HG03095 (cell line): ENCODE measurements at regions not wholly inside any gene's neighbourhood (a gene's known extent, or its start where the extent isn't known, plus 50 kb on each side); places are given as distances from the start of the nearest gene placed in this dataset.
"Not testable (repeated sequence)": the region's sequence is repeated elsewhere in the genome, so short reads cannot be mapped to it uniquely, and the experiment has no call there.

ENCODE experiments used
- ATAC-seq: cut with Tn5 transposase; IDR thresholded peaks from one replicate; pipeline ENCODE4 v1.9.1; 2021; ENCODE audit warnings: moderate library complexity; ENCODE audit not compliant: unreplicated experiment

DNA sequence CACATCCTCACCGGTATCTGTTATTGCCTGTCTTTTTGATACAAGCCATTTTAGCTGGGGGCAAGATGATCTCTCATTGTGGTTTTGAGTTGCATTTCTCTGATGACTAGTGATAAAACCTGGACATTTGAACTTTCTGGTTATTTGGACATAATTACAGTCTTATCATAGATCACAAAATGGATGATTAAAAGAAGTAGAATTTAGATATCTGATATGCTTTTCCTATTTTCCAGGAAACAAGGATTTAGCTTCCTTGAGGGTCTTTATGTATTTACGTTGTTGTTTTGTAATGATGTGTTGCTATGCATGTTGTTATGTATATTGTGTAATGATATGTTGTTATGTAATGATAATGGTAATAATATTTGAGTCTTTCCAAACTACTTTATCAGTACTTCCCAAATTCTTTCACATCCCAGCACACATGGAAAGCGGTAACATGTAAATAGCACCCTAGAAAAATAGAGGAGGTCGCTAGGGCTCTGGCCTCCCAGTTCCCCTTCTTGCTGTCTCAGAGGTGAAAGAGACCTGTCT lies 53.8 kb downstream of the GJD2 start:
- ATAC-seq = no peak

DNA sequence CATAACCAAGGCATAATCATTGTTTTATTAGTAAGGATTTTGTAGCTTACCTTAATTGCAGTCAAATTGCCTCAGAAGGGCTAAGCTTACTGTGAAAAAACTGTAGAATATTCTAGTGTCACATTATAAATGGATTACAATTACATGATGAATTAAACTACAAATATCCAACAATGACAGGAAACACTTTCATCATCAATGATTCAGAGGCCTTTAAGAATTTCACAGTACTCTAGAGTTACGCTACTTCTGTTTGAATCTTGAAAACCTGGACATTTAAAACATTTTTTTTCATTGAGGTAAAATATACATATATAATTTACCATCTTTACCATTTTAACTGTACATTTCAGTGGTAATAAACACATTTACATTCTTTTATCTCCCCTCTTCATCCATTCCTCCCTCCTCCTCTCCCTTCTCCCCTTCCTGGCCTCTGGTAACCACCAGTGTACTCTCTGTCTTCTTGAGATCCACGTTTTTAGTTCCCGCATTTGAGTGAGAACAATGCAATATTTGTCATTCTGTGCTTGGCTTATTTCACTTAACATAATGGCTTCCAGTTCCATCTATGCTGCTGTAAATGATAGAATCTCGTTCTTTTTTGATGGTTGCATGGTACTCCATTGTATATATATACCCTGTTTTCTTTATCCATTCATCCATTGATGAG lies 54.7 kb downstream of the GJD2 start:
- ATAC-seq = no peak

DNA sequence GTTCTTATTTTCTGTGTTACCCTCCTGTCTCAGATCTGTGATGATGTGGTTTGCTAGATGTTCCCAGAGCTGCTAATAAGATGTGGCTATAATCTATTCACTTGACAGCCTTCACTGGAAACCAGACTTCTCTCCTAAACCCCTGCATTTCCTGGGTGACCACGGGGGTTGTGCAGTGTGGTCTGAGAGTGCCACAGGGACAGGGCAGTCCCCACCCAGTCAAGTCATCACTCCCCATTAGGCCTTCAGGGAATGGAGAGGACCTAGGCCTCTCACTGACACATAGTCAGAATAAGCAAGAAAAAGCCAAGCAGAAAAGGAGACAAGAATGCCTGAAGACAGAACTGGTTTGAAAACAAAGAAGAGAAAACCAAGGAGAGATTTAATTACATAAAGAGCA lies 58.3 kb downstream of the GJD2 start:
- no peak for ATAC-seq

DNA sequence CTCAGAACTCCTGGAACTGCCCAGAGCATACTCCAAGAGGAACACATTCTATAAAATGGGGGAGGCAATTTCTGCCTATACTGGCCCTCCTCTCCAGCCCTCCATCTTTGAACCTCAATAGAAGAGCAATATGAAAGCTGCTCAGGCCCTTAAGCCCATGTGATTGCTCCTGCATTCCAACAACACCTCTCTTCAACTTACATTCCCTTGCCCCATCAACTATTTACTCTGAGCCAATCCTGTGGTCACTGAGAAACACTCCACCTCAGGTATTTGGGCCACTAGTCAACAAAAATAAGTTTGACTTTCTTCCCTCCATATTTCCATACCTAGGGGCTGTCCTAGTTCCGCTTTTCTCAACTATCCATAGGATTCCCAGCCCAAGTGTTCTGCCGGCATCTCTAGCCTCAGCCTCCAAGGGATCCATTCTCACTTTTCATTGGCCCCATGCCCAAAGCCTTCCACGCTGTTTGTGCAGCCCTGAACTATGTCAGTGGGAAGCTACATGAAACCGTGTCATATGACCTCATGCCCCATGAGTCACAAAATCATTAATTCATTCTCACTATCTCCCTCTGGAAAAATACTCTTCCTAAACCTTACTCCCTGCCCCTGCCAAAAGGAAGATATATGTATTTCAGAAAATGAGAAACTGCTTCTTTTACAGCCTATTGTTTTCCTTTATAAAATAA lies 61.6 kb downstream of the GJD2 start:
- no peak for ATAC-seq

DNA sequence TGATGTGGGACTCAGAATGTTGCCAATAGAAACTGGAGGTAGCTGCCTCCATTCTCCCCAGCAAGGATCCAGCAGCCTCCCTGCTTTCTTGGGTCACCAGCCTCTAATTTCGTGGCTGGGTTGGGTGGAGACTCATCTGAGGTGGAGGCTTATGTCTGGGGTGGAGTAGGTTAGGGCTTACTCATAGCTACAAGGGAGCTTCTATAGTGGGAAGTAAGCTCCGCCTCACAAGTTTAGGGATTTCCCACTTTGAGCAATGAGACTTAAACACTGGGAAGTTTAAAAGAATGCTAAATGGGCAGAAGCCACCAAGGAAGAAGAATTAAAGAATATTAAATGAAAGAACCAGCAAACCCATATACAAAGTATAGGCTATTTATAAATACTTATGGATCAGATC lies 63.8 kb downstream of the GJD2 start:
- ATAC-seq = no peak

DNA sequence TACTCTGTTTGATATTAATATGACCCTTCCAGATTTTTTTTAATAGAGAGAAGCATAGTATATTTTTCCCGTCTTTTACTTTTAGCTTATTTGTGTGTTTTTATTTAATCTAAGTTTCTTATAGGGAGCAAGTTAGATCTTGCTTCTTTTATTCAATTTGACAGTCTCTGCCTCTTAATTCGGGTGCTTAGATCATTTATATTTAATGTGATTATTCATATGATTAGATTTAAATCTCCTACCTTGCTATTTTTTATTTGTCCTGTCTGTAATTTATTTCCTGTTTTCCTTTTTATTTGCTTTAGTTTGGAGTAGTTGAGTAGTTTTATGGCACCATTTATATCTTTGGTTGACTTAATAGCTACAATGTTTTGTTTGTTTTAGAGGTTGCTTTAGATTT lies 66.1 kb downstream of the GJD2 start:
- ATAC-seq = no peak

DNA sequence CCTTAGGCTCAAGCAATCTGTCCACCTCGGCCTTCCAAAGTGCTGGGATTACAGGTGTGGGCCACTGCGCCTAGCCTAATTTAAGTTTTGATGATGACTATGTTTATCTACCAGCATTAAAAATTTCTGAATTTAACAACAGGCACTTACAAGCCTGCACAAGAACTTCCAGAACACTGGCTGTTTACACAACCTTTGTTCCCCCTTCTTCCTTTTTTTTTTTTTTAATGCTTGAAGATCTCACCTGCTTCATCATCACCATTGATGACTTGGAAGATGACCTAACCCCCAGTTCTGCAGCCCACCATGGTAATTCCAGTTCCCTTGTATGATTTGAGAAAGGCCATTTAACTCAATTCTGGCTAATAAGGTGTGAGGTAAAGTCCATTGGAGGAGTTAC lies 70.4 kb downstream of the GJD2 start:
- ATAC-seq = no peak

DNA sequence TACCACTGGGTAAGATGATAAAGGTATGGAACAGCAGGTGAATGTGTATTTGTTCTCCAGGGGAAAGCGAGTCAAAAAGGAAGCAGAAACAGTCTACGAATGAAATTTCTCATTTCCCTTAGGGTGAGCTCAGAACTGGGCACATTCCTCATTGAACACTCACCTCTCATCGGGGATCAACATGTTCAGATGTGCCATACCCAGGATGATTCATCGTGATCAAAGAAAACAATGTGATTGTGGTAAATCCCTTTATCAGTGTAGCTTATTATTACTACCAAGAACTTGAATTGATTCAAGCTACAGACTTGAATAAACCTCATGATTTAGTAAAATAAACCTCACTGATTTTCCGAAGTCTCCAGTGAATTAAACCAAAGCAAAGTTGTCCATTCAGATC lies 72.1 kb downstream of the GJD2 start:
- ATAC-seq = no peak

DNA sequence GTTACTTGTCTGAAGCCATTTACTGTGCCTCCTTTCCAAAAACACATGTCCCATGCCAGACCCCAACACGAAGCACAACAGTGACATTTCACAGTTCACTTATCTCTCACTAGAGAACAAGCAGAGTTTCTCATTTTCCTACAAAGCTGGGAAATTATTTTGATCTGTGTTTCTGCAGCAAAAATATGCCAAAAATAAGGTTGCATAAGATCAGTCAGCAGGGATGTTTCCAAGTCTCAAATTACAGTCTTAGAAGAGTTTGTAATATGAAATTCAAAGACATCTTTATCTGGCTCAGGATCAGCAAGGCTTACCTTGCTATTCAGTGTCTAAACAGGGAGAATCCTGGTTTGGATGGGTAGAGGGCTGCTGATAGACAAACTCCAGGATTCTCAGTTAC lies 75.5 kb downstream of the GJD2 start:
- no peak for ATAC-seq

DNA sequence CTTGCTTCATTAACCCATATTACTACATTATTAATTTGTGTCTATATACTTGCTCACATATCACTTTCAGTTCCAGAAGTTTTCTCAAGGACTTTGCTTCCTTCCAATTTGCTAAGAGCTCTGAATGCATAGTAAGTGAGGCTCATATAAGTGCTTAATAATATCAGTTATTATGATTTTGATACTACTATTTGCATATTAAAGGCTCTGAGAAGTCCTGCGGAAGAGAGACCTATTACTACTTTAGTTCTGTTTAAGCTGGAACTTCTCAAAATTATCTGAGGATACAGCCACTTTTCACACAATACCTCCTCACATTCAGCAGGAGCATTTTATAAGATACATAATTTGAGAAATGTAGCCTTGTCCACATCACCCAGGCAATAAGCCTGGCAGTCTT lies 81.6 kb downstream of the GJD2 start:
- no peak for ATAC-seq

DNA sequence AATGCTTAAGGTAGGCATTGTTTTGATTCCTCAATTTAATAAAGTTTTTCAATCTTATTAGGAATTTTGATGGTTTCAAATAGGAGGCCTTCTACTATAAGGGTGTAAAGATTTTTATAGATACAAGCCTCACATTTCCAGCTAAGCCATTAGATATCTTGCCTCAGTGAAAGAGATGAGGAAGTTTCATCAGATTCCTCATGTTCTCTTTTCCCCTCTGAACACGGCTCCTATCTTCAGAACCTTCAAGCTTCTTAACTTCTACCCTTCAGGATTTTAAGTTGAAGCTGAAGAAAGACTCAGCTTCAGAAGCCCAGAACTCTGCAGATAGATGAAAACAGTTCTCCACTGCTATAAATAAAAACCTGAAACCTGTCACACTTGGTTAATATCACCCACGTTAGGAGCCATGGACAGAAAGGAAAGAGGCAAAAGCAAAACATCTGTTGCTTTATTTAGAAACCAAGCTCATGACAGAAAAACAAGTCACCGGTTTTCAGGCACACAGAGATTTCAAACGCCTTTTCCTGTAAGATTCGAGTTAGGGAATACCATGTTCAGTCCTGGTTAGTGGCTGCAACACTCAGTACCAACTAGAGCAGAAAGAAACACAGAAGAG lies 82.2 kb upstream of the GOLGA8B start:
- ATAC-seq = no peak

DNA sequence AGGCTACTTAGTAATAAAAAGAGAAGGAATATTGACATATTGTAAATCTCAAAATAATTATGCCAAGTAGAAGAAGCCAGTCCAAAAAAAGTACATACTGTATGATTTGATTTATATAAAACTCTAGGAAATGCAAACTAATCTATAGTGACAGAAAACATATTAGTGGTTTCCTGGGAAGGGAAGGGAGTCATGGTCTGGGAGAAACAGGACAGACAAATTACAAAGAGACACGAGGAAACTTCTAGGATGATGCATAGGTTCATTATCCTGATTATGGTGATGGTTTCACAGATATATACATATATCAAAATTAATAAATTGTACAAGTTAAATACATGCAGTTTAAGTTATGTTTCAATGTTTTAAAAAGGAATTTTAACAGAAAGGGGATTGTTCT lies 81.0 kb upstream of the GOLGA8B start:
- ATAC-seq = no peak

DNA sequence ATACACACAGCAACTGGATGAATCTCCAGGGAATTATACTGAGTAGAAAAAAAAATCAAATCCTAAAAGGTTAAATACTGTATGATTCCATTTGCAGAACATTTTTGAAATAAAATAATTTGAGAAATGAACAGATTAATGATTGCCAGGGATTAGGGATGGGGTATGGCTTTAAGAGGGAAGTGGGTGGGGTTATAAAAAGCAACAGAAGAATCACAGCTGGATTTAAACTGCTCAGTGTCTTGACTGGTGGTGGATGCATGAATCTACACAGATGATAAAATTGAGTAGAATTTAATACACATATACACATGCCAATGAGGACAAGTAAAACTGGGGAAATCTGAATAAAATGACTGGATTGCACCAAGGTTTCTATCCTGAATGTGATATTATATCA lies 79.7 kb upstream of the GOLGA8B start:
- ATAC-seq = no peak

DNA sequence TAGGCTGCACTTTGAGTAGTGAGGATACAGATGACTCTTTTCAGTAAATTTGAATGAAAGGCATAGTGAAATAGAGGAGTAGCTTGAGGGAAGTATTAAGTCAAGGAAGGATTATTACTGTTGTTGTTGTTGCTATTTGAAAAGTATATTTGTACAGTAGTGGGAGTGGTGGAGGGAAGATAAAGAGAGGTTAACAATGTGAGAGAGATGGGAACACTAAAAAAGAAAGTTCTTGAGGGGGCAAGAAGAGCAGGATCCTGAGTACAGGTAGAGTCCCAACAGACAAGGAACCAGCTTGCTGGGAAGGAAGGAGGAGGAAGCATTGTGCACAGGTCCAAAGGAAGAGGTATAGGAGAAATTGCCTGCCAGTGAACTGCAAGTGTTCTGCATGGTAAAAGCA lies 75.6 kb upstream of the GOLGA8B start:
- no peak for ATAC-seq

DNA sequence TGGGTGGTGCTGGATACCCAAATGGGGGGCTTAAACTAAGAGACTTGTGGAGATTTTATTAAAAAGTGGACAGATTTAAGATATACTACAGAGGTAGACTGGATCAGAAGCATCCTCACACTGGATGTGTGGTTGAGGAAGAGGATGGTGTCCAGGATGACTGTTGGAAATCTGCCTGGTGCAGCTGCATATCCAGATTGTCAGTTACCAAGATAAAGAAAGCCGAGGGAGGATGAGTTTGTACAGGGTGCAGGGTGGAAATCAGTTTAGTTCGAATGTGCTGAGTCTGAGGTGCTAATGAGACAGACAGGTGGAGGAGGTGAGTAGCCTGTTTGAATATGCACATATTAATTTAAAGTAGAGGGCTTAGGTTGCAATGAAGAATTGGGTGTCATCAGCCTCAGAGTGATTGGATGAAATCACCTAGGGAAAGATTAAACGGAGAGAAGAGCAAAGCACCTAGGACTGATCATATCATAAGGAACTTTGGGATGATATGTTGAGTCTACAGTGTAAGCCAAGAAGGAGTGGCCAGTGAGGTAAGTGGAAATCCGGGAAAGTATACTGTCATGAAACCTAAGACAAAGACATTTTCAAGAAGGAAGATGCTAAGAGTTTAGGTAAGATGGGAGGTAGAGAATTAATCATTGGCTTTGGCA lies 74.1 kb upstream of the GOLGA8B start:
- no peak for ATAC-seq

DNA sequence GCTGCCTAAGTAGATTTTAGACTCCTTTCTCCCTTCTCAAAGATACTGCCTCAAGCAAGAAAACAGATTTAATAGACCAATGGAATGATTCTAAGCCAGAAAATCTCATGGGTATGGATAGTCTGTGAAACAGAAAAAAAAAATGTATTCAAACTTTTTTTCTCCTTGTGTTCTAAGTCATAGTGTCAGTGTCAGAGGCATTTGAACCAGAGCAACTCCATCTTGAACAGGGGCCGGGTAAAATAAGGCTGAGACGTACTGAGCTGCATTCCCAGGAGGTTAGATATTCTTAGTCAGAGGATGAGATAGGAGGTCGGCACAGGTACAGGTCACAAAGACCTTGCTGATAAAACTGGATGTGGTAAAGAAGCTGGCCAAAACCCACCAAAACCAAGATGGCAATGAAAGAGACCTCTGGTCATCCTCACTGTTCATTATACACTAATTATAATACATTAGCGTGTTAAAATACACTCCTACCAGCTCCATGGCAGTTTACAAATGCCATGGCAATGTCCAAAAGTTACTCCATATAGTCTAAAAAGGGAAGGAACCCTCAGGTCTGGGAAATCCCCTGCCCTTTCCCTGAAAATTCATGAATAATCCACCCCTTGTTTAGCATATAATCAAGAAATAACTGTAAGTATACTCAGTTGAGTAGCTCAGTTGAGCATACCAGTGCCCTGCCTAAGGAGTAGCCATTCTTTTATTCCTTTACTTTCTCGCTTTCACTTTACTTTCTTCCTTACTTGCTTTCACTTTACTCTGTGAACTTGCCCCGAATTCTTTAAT lies 72.8 kb upstream of the GOLGA8B start:
- no peak for ATAC-seq

DNA sequence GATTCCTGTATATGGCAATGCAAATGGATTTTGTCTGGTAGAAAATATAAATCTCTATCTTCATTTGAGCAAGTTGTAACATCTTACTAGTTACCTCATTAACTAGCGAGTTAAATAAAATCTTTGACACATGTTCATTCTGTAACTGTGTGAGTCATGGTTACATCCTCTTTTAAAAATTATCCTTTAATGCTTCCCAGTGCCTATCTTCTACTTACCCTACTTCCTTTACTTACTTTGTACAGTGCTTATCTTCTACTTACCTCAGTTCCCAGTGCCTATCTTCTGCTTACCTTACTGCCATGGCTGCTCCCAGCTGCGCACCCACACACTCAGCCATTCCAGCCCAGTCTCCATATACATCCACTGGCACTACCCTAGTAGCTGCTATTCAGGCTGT lies 71.9 kb upstream of the GOLGA8B start:
- no peak for ATAC-seq

DNA sequence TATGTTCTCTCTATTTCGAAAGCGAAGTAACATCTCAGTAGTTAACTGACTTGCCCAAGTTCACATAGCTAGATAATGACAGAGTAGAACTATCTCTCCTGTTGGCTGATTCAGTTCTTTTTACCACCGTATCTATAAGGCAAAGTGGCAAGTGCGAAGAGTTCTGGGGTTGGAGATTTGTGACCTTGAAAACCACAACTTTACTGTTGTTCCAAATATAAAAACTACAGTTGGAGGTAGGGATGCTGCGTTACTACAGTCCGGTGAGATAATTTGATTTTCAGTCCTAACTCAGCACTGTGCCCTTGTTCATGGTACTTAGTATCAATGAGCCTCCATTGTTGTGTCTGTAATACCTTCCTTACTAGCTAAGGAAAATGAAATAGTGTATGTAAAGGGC lies 71.2 kb upstream of the GOLGA8B start:
- no peak for ATAC-seq

DNA sequence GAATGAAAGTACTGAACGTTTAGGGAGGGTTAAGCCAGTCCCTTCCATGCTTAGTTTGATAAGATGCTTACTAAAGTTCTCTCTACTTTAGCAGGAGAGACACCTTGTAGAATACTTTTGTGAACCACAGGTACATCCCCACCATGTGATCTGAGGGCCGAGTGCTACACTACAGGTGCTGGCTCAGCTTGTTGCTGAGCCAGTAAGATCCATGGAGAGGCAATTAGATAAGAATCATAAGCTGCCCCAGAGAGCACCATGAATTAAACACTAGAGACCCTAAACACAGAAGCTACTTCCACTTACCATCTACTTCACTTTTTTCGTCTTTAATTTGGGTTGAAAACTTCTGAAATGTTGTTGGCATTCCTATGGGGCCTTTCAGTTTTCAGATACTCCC lies 70.5 kb upstream of the GOLGA8B start:
- ATAC-seq = no peak

DNA sequence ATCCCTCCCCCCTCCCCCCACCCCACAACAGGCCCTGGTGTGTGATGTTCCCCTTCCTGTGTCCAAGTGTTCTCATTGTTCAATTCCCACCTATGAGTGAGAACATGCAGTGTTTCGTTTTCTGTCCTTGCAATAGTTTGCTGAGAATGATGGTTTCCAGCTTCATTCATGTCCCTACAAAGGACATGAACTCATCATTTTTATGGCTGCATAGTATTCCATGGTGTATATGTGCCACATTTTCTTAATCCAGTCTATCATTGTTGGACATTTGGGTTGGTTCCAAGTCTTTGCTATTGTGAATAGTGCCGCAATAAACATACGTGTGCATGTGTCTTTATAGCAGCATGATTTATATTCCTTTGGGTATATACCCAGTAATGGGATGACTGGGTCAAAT lies 69.9 kb upstream of the GOLGA8B start:
- not testable (repeated sequence) for ATAC-seq

DNA sequence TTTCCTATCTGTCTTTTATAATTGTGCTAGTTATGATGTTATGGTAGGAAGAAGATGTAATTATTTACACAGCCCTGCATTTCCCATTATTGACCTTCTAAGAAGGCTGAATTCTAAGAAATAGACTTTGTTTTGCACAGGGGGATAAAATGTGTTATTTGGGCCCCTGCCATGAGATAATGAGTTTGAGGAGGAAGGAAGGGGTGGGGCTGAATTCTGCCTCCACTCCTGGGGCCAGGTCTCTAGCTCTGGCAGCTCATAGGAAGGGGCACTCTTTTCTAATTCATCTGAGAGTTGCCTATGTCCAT lies 69.2 kb upstream of the GOLGA8B start:
- ATAC-seq = no peak
